HL-60 (cell line): ENCODE measurements at regions not wholly inside any gene's neighbourhood (a gene's known extent, or its start where the extent isn't known, plus 50 kb on each side); places are given as distances from the start of the nearest gene placed in this dataset.

Source experiments
- GABPA ChIP-seq: IDR thresholded peaks from 2 replicates; pipeline ENCODE4 v1.6.1; 2012; ENCODE audit warnings: low read depth
- POLR2AphosphoS5 ChIP-seq: IDR thresholded peaks from 2 replicates; pipeline ENCODE4 v1.6.1; 2012; ENCODE audit warnings: low read depth
- SPI1 ChIP-seq: IDR thresholded peaks from 2 replicates; pipeline ENCODE4 v1.6.1; 2012; ENCODE audit warnings: low read depth, mild to moderate bottlenecking, borderline replicate concordance
- TF ChIP-seq, protein P1 (sequence below): IDR thresholded peaks from one replicate; pipeline ENCODE4 v1.5.1; 2011; ENCODE audit warnings: low read length, control low read depth, inconsistent platforms; ENCODE audit not compliant: insufficient read depth
- TF ChIP-seq, protein P2 (sequence below): IDR thresholded peaks from 2 replicates; pipeline ENCODE4 v1.6.1; 2012; ENCODE audit warnings: low read depth; ENCODE audit not compliant: insufficient replicate concordance

DNA sequence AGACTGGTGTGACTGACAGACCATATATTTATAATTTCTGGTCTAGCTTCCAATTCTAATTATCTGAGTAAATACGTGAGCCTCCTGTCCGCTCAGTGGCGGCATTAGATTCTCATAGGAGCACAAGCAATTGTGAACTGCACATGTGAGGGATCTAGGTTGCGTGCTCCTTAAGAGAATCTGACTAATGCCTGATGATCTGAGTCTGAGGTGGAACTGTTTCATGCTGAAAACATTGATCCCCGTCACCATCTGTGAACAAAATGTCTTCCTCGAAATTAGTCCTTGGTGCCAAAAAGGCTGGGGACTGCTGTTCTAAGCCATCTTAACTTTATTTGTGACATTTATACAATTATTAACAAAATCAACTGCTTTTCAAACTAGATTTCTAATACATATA is 164.7 kb upstream of the MEOX2 start:
- TF ChIP-seq POLR2AphosphoS5 = no peak
- TF ChIP-seq, protein P1, sequence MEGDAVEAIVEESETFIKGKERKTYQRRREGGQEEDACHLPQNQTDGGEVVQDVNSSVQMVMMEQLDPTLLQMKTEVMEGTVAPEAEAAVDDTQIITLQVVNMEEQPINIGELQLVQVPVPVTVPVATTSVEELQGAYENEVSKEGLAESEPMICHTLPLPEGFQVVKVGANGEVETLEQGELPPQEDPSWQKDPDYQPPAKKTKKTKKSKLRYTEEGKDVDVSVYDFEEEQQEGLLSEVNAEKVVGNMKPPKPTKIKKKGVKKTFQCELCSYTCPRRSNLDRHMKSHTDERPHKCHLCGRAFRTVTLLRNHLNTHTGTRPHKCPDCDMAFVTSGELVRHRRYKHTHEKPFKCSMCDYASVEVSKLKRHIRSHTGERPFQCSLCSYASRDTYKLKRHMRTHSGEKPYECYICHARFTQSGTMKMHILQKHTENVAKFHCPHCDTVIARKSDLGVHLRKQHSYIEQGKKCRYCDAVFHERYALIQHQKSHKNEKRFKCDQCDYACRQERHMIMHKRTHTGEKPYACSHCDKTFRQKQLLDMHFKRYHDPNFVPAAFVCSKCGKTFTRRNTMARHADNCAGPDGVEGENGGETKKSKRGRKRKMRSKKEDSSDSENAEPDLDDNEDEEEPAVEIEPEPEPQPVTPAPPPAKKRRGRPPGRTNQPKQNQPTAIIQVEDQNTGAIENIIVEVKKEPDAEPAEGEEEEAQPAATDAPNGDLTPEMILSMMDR = no peak
- TF ChIP-seq, protein P2, sequence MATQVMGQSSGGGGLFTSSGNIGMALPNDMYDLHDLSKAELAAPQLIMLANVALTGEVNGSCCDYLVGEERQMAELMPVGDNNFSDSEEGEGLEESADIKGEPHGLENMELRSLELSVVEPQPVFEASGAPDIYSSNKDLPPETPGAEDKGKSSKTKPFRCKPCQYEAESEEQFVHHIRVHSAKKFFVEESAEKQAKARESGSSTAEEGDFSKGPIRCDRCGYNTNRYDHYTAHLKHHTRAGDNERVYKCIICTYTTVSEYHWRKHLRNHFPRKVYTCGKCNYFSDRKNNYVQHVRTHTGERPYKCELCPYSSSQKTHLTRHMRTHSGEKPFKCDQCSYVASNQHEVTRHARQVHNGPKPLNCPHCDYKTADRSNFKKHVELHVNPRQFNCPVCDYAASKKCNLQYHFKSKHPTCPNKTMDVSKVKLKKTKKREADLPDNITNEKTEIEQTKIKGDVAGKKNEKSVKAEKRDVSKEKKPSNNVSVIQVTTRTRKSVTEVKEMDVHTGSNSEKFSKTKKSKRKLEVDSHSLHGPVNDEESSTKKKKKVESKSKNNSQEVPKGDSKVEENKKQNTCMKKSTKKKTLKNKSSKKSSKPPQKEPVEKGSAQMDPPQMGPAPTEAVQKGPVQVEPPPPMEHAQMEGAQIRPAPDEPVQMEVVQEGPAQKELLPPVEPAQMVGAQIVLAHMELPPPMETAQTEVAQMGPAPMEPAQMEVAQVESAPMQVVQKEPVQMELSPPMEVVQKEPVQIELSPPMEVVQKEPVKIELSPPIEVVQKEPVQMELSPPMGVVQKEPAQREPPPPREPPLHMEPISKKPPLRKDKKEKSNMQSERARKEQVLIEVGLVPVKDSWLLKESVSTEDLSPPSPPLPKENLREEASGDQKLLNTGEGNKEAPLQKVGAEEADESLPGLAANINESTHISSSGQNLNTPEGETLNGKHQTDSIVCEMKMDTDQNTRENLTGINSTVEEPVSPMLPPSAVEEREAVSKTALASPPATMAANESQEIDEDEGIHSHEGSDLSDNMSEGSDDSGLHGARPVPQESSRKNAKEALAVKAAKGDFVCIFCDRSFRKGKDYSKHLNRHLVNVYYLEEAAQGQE = no peak
- TF ChIP-seq GABPA = no peak
- no peak for TF ChIP-seq SPI1
